Activated CD8-positive, alpha-beta T cell treated with anti-CD3 and anti-CD28 coated beads for 36 hours (primary cell): ENCODE measurements at regions not wholly inside any gene's neighbourhood (a gene's known extent, or its start where the extent isn't known, plus 50 kb on each side); places are given as distances from the start of the nearest gene placed in this dataset.

ENCODE experiments used
- ATAC-seq: fragments of 200-7000 bp; cut with Tn5 transposase; one replicate; pipeline ENCODE4 v1.10.0; 2021; ENCODE audit warnings: mild to moderate bottlenecking, moderate library complexity
- CTCF ChIA-PET: fragments of 350-600 bp; sonication (Branson Sonifier 250); formaldehyde crosslinking; loops from one replicate; lab custom pipeline; 2021; ENCODE audit warnings: antibody characterized with exemption; lab: Charles Lee
- POLR2A ChIA-PET: fragments of 350-600 bp; sonication (Branson Sonifier 250); formaldehyde crosslinking; loops from one replicate; lab custom pipeline; 2021; ENCODE audit warnings: antibody characterized with exemption; lab: Charles Lee
- DNase-seq: peaks from one replicate; pipeline ENCODE4 v3.0.0-alpha.2; 2020
- H3K27ac Mint-ChIP-seq: one replicate; pipeline ENCODE4 v1.8.0; 2021; ENCODE audit warnings: mild to moderate bottlenecking, mixed read lengths
- H3K27me3 Mint-ChIP-seq: one replicate; pipeline ENCODE4 v1.8.0; 2021; ENCODE audit warnings: mixed read lengths
- H3K36me3 Mint-ChIP-seq: one replicate; pipeline ENCODE4 v1.8.0; 2021; ENCODE audit warnings: low read depth, mixed read lengths
- H3K4me1 Mint-ChIP-seq: one replicate; pipeline ENCODE4 v1.8.0; 2021; ENCODE audit warnings: low read depth, mixed read lengths
- H3K4me3 Mint-ChIP-seq: one replicate; pipeline ENCODE4 v1.8.0; 2021; ENCODE audit warnings: mild to moderate bottlenecking, moderate library complexity, mixed read lengths
- H3K9me3 Mint-ChIP-seq: one replicate; pipeline ENCODE4 v1.8.0; 2021; ENCODE audit warnings: mixed read lengths
- intact Hi-C: fragments of 100-400 bp; cut with micrococcal nuclease; formaldehyde crosslinking; loops from one replicate; pipeline ENCODE4 v1.10.0; 2022
- TF ChIP-seq, protein P1 (sequence below): fragments of 200-600 bp; IDR thresholded peaks from one replicate; pipeline ENCODE4 v1.8.0; 2022; ENCODE audit warnings: antibody characterized with exemption, mild to moderate bottlenecking

GRCh38 chr17:17420561-17421269, 56.1 kb upstream of the MED9 start:
- Mint-ChIP-seq H3K9me3 (no peaks in the 10 kb centered on the region), H3K4me1 (peaks cover 14% of the 10 kb centered on the region), H3K4me3 (no peak overlapping the region), H3K27me3 (no peaks in the 10 kb centered on the region), H3K27ac (no peak overlapping the region), H3K36me3 (no peaks in the 10 kb centered on the region)
- TF ChIP-seq, protein P1, sequence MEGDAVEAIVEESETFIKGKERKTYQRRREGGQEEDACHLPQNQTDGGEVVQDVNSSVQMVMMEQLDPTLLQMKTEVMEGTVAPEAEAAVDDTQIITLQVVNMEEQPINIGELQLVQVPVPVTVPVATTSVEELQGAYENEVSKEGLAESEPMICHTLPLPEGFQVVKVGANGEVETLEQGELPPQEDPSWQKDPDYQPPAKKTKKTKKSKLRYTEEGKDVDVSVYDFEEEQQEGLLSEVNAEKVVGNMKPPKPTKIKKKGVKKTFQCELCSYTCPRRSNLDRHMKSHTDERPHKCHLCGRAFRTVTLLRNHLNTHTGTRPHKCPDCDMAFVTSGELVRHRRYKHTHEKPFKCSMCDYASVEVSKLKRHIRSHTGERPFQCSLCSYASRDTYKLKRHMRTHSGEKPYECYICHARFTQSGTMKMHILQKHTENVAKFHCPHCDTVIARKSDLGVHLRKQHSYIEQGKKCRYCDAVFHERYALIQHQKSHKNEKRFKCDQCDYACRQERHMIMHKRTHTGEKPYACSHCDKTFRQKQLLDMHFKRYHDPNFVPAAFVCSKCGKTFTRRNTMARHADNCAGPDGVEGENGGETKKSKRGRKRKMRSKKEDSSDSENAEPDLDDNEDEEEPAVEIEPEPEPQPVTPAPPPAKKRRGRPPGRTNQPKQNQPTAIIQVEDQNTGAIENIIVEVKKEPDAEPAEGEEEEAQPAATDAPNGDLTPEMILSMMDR, result no peak
- ChIA-PET POLR2A (no interaction called here), CTCF (interaction anchor here (1.6 kb wide), 1 partner anchor 66 kb away, joined by 4 read pairs; no protein-coding TSS in a partner anchor)
- ATAC-seq (no peak), DNase-seq (no peak)
- intact Hi-C loops, result no loop called here

DNA sequence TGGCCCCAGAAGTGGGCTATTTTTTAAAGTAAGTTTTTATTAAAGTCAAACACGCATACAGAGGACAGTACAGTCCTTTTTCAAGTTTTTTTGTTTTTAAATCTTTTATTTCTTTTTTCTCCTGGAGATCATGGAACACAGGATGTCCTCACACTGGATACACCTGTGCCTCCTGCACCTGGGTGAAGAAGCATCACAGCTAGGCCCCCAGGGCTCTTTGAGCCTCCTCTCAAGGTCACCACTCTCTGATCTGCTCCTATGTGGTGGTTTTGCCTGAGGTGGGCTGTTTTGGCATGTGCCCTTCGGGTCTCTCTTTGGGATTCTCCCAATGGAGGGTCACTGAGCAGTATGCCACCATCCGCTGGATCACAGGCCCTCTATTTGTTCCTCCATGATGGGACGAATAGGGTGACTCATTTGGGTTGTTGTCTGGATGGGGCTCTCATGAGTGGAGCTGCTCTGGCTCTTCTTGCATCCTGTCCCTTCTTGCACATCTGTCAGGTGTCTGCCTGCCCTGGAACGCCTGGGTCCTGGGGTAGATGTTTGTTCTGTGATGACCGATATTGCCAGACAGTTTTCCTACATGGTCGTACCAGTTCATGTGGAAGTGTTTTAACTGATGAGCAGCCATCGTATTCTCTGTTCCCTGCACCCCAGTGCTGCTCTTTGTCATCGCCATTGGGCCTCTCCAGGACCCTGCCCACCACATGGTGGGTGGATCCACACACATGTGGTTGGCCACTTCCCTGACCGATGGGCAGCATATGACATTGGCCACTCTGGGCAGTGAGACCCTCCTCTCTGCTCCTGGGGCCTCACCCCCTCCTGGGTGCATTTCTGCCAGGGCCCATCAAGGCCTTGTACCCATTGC, 55.2 kb upstream of the MED9 start:
- ChIA-PET CTCF (interaction anchor here (1.6 kb wide), 1 partner anchor 67 kb away, joined by 4 read pairs; no protein-coding TSS in a partner anchor), POLR2A (no interaction called here)
- Mint-ChIP-seq H3K4me3 (no peak overlapping the region), H3K27ac (no peak overlapping the region), H3K27me3 (no peaks in the 10 kb centered on the region), H3K9me3 (no peaks in the 10 kb centered on the region), H3K36me3 (no peaks in the 10 kb centered on the region), H3K4me1 (peaks cover 5% of the 10 kb centered on the region)
- TF ChIP-seq, protein P1, result no peak
- no peak for ATAC-seq
- DNase-seq, result no peak
- intact Hi-C loops, result no loop called here

DNA sequence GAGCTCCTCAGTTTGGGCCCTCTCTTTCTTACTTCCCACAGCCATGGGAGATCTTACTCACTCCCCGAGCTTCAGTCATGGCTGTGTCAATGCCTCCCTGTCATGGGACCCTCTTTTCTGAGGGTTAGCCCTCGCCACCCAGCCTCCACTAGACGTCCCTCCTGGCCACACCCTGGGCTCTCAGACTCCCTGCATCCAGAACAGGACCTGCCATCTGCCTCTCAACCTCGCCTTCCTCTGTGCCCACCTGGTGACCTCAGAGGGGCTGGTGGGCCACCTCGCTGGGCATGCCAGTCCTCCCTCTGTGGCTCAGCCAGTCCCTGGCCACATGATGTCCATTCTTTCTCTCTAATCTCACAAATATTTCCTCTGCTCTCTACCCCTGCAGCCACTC, 54.6 kb upstream of the MED9 start:
- H3K27ac Mint-ChIP-seq, result no peak overlapping the region
- TF ChIP-seq, protein P1, result no peak
- CTCF ChIA-PET, result interaction anchor here (0.8 to 2.0 kb wide), 3 partner anchors 9 to 67 kb away, joined by 3 to 7 read pairs (median 4); no protein-coding TSS in a partner anchor
- H3K4me3 Mint-ChIP-seq, result no peak overlapping the region
- no peaks in the 10 kb centered on the region for H3K36me3 Mint-ChIP-seq
- no peaks in the 10 kb centered on the region for H3K27me3 Mint-ChIP-seq
- no peaks in the 10 kb centered on the region for H3K4me1 Mint-ChIP-seq
- DNase-seq, result no peak
- ATAC-seq, result no peak
- POLR2A ChIA-PET, result no interaction called here
- intact Hi-C loops, result no loop called here
- H3K9me3 Mint-ChIP-seq, result no peaks in the 10 kb centered on the region

GRCh38 chr17:17422641-17423040, 54.2 kb upstream of the MED9 start:
- ATAC-seq (no peak), DNase-seq (no peak)
- POLR2A ChIA-PET, result no interaction called here
- Mint-ChIP-seq H3K36me3 (no peaks in the 10 kb centered on the region), H3K9me3 (no peaks in the 10 kb centered on the region), H3K27ac (no peak overlapping the region), H3K27me3 (no peaks in the 10 kb centered on the region), H3K4me3 (no peak overlapping the region), H3K4me1 (no peaks in the 10 kb centered on the region)
- intact Hi-C loops, result no loop called here
- TF ChIP-seq, protein P1, result no peak
- CTCF ChIA-PET, result interaction anchor here (0.8 to 2.0 kb wide), 2 partner anchors 9 to 67 kb away, joined by 3 to 7 read pairs; no protein-coding TSS in a partner anchor
